ENCODE measurements at regions not wholly inside any gene's neighbourhood (a gene's known extent, or its start where the extent isn't known, plus 50 kb on each side); places are given as distances from the start of the nearest gene placed in this dataset.

DNA sequence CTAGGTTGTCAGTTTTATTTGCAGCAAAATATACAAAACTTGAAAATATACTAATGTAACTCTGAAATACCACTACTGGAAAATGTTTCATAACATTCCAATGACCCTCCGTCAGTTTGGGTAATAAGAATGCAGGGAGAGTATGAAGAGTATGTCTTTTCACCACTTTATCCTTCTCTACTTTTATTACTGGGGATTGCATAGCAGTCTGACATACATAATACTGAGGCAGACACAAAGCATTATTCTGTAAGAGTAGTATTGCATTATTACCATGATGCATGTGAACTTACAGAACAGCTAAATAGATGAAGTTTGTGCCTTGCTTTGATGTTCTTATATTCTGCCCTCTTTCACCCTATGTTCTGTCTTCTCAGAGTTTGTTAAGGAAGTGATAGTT lies 151.8 kb upstream of the TPK1 start:
- no peak overlapping the region for H3K27ac ChIP-seq (ENCODE audit: low read length)
- no peaks in the 10 kb centered on the region for H3K27me3 ChIP-seq (ENCODE audit: control insufficient read depth, insufficient read depth, low read length)
- no peaks in the 10 kb centered on the region for H3K36me3 ChIP-seq (ENCODE audit: control insufficient read depth, insufficient read depth, low read length)
- WGBS (ENCODE audit: insufficient coverage), result no CpG with 5 or more reads among the region's 1 CpG
- H3K9me3 ChIP-seq (replicated peaks; ENCODE audit: control insufficient read depth, low read depth, low read length), result peaks cover 2% of the 10 kb centered on the region
- no peak overlapping the region for H3K4me3 ChIP-seq (ENCODE audit: low read length)
- DNase-seq, result no peak
- no peaks in the 10 kb centered on the region for H3K4me1 ChIP-seq (ENCODE audit: control insufficient read depth, insufficient read depth, low read length)

DNA sequence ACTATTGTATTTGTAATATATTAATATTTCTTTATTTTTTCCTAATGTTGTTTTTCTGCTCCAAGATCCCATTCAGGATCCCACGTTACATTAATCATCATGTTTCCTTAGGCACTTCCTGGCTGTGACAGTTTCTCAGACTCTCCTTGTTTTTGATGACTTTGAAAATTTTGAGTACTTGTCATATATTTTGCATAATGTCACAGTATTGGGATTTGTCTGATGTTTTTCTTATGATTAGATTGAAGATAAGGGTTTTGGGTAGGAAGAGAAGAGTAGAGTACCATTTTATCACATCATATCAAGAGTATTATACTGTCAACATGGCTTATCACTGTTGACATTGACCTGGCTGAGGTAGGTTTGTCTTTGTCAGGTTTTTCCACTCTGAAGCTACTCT lies 146.3 kb upstream of the TPK1 start:
- no peak overlapping the region for H3K27ac ChIP-seq (ENCODE audit: low read length)
- no peak for DNase-seq
- no peaks in the 10 kb centered on the region for H3K9me3 ChIP-seq (replicated peaks; ENCODE audit: control insufficient read depth, low read depth, low read length)
- H3K36me3 ChIP-seq (ENCODE audit: control insufficient read depth, insufficient read depth, low read length), result no peaks in the 10 kb centered on the region
- H3K27me3 ChIP-seq (ENCODE audit: control insufficient read depth, insufficient read depth, low read length), result no peaks in the 10 kb centered on the region
- no CpG with 5 or more reads among the region's 1 CpG for WGBS (ENCODE audit: insufficient coverage)
- no peak overlapping the region for H3K4me3 ChIP-seq (ENCODE audit: low read length)
- H3K4me1 ChIP-seq (ENCODE audit: control insufficient read depth, insufficient read depth, low read length), result no peaks in the 10 kb centered on the region

DNA sequence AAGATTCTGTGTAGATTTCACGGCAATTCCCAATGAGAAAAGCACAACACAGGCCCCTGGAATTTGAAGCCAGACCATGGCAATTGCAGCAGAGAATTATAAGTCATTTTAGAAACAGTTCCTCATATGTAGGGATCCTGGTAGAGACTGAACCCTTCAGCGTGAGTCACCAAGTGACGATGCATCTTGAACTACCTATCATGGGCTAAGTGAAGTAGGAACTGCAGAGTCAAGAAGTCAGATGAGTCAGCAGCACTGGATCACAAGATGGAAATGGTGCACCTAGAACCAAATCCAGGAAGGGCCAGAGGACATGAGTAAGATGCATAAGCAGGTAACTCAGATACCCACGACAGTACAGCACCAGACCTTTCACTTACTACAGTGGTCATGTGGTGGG lies 140.0 kb upstream of the TPK1 start:
- Histone ChIP-seq H3K4me1 (ENCODE audit: control insufficient read depth, insufficient read depth, low read length) (no peaks in the 10 kb centered on the region), H3K27me3 (ENCODE audit: control insufficient read depth, insufficient read depth, low read length) (no peaks in the 10 kb centered on the region), H3K9me3 (replicated peaks; ENCODE audit: control insufficient read depth, low read depth, low read length) (no peaks in the 10 kb centered on the region), H3K36me3 (ENCODE audit: control insufficient read depth, insufficient read depth, low read length) (no peaks in the 10 kb centered on the region), H3K4me3 (ENCODE audit: low read length) (no peak overlapping the region), H3K27ac (ENCODE audit: low read length) (no peak overlapping the region)
- DNase-seq, result no peak
- WGBS (ENCODE audit: insufficient coverage), result 100% methylated on average over 2 of the region's 4 CpGs

DNA sequence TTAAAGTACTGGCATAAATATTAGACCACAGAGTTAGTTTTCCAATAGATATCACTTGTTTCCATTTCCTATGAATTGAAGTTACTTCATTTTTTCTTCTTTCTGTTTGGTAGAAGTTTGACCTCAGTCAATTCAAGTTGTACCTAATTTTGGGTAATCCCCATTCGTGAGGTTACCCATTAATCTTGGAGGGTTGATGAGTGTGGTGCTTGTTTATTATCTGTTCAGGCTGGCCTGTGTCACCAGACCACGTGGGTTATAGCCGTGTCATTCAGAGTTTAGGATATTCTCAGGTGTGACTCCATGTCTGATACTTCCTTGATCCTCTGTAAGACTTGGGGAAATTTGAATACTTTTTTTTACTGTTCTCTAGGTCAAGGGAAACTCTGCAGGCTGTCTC lies 133.9 kb upstream of the TPK1 start:
- no peaks in the 10 kb centered on the region for H3K4me1 ChIP-seq (ENCODE audit: control insufficient read depth, insufficient read depth, low read length)
- H3K27ac ChIP-seq (ENCODE audit: low read length), result no peak overlapping the region
- no peak overlapping the region for H3K4me3 ChIP-seq (ENCODE audit: low read length)
- DNase-seq, result no peak
- 60% methylated on average over 2 of the region's 3 CpGs for WGBS (ENCODE audit: insufficient coverage)
- no peaks in the 10 kb centered on the region for H3K36me3 ChIP-seq (ENCODE audit: control insufficient read depth, insufficient read depth, low read length)
- no peaks in the 10 kb centered on the region for H3K9me3 ChIP-seq (replicated peaks; ENCODE audit: control insufficient read depth, low read depth, low read length)
- no peaks in the 10 kb centered on the region for H3K27me3 ChIP-seq (ENCODE audit: control insufficient read depth, insufficient read depth, low read length)

DNA sequence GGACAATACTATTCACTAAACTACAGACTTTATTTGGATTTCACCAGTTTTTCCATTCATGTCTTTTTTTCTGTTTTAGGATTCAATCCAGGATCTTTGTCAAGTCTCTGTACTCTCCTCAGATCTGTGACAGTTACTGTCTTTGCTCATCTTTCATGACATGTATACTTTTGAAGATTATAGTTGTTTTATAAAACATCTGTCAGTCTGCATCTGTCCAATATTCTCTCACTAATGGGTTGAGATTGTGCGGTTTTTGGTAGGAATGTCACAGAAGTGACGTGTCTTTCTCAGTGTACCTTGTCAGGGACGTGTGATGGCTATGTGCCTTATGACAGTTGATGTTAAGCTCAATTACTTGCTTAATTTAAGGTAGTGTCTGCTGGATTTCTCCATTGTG lies 124.9 kb upstream of the TPK1 start:
- Histone ChIP-seq H3K4me1 (ENCODE audit: control insufficient read depth, insufficient read depth, low read length) (no peaks in the 10 kb centered on the region), H3K9me3 (replicated peaks; ENCODE audit: control insufficient read depth, low read depth, low read length) (no peaks in the 10 kb centered on the region), H3K36me3 (ENCODE audit: control insufficient read depth, insufficient read depth, low read length) (no peaks in the 10 kb centered on the region), H3K27ac (ENCODE audit: low read length) (no peak overlapping the region), H3K4me3 (ENCODE audit: low read length) (no peak overlapping the region), H3K27me3 (ENCODE audit: control insufficient read depth, insufficient read depth, low read length) (no peaks in the 10 kb centered on the region)
- no CpG with 5 or more reads among the region's 3 CpGs for WGBS (ENCODE audit: insufficient coverage)
- no peak for DNase-seq

DNA sequence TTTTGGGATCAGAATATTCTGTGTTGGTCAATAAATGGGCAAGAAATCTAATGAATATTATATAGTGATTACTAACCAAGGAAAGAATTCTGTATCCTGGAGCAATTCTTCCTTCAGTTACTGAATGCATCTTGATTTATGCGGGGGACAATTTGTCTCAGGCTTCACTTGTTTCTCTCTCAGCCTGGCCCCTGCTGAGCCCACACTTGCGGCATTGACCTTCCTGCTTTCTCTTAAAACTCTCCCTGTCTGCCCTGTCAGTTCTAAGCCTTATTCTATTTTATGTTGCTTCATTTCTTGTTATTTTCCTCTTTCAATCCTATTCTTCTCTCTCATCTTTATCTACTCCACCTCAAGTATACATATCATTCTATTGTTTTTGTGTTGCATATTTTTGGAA lies 122.1 kb upstream of the TPK1 start:
- Histone ChIP-seq H3K36me3 (ENCODE audit: control insufficient read depth, insufficient read depth, low read length) (no peaks in the 10 kb centered on the region), H3K27me3 (ENCODE audit: control insufficient read depth, insufficient read depth, low read length) (no peaks in the 10 kb centered on the region), H3K4me1 (ENCODE audit: control insufficient read depth, insufficient read depth, low read length) (no peaks in the 10 kb centered on the region), H3K4me3 (ENCODE audit: low read length) (no peak overlapping the region), H3K27ac (ENCODE audit: low read length) (no peak overlapping the region), H3K9me3 (replicated peaks; ENCODE audit: control insufficient read depth, low read depth, low read length) (peaks cover 2% of the 10 kb centered on the region)
- DNase-seq, result no peak
- 68% methylated on average over 2 of the region's 2 CpGs for WGBS (ENCODE audit: insufficient coverage)

DNA sequence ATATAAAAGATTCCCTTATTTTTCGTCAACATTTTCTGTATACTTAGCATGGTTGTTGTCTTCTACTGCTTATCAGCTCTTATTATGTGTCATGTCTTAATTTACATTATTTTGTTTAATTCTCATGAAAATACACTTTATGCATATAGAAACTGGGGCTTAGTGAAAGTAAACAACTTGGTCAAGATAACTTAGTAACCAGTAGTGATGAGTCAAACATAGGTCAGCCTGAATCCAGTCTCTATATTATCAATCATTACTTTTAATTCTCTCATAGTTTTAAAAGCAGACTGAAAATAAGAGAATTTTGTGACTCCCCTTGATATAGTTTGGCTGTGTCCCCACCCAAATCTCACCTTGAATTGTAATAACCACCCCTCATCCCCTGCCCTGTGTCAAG lies 119.6 kb upstream of the TPK1 start:
- no peaks in the 10 kb centered on the region for H3K36me3 ChIP-seq (ENCODE audit: control insufficient read depth, insufficient read depth, low read length)
- DNase-seq, result no peak
- H3K4me3 ChIP-seq (ENCODE audit: low read length), result no peak overlapping the region
- no peaks in the 10 kb centered on the region for H3K27me3 ChIP-seq (ENCODE audit: control insufficient read depth, insufficient read depth, low read length)
- no peak overlapping the region for H3K27ac ChIP-seq (ENCODE audit: low read length)
- peaks cover 2% of the 10 kb centered on the region for H3K9me3 ChIP-seq (replicated peaks; ENCODE audit: control insufficient read depth, low read depth, low read length)
- WGBS (ENCODE audit: insufficient coverage), result no CpG with 5 or more reads among the region's 1 CpG
- H3K4me1 ChIP-seq (ENCODE audit: control insufficient read depth, insufficient read depth, low read length), result no peaks in the 10 kb centered on the region

DNA sequence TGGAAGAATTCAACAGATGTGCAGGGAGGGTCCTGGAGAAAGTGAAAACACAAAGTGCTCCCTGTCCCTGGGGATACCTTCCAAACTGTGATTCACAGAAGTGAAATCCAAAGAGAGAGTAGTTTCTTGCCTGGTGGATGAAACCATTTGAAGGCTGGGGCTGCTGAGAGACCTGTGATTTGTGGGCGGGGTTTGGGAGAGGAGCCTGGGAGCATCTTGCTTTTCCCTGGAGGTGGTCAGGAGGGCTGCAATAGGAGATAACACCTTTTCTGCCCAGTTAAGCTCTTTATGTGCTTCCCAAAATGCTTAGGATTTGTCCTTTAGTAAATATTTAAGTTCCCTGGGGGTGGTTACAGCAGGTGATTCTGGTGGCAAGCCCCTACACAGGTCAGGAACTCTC lies 105.3 kb upstream of the TPK1 start:
- no peak for DNase-seq
- Histone ChIP-seq H3K4me3 (ENCODE audit: low read length) (no peak overlapping the region), H3K36me3 (ENCODE audit: control insufficient read depth, insufficient read depth, low read length) (no peaks in the 10 kb centered on the region), H3K9me3 (replicated peaks; ENCODE audit: control insufficient read depth, low read depth, low read length) (no peaks in the 10 kb centered on the region), H3K4me1 (ENCODE audit: control insufficient read depth, insufficient read depth, low read length) (no peaks in the 10 kb centered on the region), H3K27me3 (ENCODE audit: control insufficient read depth, insufficient read depth, low read length) (no peaks in the 10 kb centered on the region), H3K27ac (ENCODE audit: low read length) (no peak overlapping the region)
- WGBS (ENCODE audit: insufficient coverage), result no CpG with 5 or more reads among the region's 1 CpG

DNA sequence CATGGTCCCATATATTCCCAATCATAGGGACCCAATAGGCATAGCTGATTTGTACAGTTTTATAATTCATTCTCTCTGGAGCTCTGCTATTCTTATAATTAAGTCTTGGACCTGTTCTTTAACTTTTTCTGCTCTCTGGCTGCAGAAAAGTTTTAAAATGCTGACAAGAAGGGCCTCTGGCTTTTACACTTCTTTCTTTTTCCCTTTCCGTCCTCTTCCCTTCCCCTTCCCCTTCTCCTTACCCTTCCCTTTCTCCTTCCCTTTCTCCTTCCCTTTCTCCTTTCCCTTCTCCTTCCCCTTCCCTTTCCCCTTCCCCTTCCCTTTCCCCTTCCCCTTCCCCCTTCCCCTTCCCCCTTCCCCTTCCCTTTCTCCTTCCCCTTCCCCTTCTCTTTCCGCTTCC lies 101.3 kb upstream of the TPK1 start:
- H3K4me1 ChIP-seq (ENCODE audit: control insufficient read depth, insufficient read depth, low read length), result no peaks in the 10 kb centered on the region
- no peaks in the 10 kb centered on the region for H3K36me3 ChIP-seq (ENCODE audit: control insufficient read depth, insufficient read depth, low read length)
- 74% methylated on average over 2 of the region's 2 CpGs for WGBS (ENCODE audit: insufficient coverage)
- no peaks in the 10 kb centered on the region for H3K9me3 ChIP-seq (replicated peaks; ENCODE audit: control insufficient read depth, low read depth, low read length)
- DNase-seq, result no peak
- H3K4me3 ChIP-seq (ENCODE audit: low read length), result no peak overlapping the region
- H3K27me3 ChIP-seq (ENCODE audit: control insufficient read depth, insufficient read depth, low read length), result no peaks in the 10 kb centered on the region
- no peak overlapping the region for H3K27ac ChIP-seq (ENCODE audit: low read length)

DNA sequence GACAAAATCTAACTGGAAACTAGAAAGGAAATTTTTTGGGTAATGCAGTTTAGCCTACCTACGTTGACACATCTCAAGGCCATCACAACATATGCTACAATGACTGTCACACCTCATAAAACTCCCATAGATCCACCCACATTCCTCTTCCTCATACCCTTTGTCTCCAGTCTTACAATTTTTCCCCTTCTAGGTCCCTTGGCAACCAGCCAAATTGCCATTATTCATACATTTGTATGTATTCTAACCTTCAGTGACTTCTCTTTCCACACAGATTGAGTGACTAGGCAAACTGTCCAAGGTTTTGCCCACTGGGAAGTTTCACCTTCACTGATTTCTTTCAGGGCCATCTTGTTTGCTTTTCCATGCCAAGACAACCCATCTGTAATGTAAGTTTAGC lies 100.5 kb upstream of the TPK1 start:
- DNase-seq, result peak; percentile 1
- 17% methylated on average over 1 of the region's 1 CpG for WGBS (ENCODE audit: insufficient coverage)
- Histone ChIP-seq H3K4me3 (ENCODE audit: low read length) (no peak overlapping the region), H3K27me3 (ENCODE audit: control insufficient read depth, insufficient read depth, low read length) (no peaks in the 10 kb centered on the region), H3K4me1 (ENCODE audit: control insufficient read depth, insufficient read depth, low read length) (no peaks in the 10 kb centered on the region), H3K36me3 (ENCODE audit: control insufficient read depth, insufficient read depth, low read length) (no peaks in the 10 kb centered on the region), H3K27ac (ENCODE audit: low read length) (no peak overlapping the region), H3K9me3 (replicated peaks; ENCODE audit: control insufficient read depth, low read depth, low read length) (no peaks in the 10 kb centered on the region)

DNA sequence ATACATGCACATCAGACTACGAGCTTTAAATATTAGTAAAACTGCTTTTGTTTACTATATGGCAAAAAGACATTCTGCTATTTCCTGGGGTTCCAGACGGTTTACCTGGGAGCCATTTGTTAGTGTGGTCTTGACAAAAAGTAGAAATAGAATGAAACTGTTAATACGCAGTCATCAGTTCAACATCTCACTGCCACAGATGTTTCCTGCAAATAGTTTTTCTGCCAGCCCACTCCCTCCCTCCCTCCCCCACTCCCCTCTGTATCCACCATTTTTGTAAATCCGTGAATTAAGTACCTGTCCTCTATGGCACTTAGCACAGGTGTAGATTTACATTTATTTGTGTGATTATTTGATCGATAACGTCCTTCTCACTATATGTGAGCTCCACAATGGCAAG lies 74.6 kb upstream of the TPK1 start:
- Histone ChIP-seq H3K27ac (ENCODE audit: low read length) (no peak overlapping the region), H3K27me3 (ENCODE audit: control insufficient read depth, insufficient read depth, low read length) (no peaks in the 10 kb centered on the region), H3K36me3 (ENCODE audit: control insufficient read depth, insufficient read depth, low read length) (no peaks in the 10 kb centered on the region), H3K9me3 (replicated peaks; ENCODE audit: control insufficient read depth, low read depth, low read length) (no peaks in the 10 kb centered on the region), H3K4me3 (ENCODE audit: low read length) (no peak overlapping the region), H3K4me1 (ENCODE audit: control insufficient read depth, insufficient read depth, low read length) (no peaks in the 10 kb centered on the region)
- DNase-seq, result no peak
- no CpG with 5 or more reads among the region's 6 CpGs for WGBS (ENCODE audit: insufficient coverage)

All from muscle of leg (tissue), 3 donors.